NCI-H526 (cell line): ENCODE measurements at regions not wholly inside any gene's neighbourhood (a gene's known extent, or its start where the extent isn't known, plus 50 kb on each side); places are given as distances from the start of the nearest gene placed in this dataset.
"Not testable (repeated sequence)": the region's sequence is repeated elsewhere in the genome, so short reads cannot be mapped to it uniquely, and the experiment has no call there.

Experiments
- DNase-seq, 2 experiments: peaks; one replicate each; lab custom pipeline; 2025; lab: John Stamatoyannopoulos, UW

DNA sequence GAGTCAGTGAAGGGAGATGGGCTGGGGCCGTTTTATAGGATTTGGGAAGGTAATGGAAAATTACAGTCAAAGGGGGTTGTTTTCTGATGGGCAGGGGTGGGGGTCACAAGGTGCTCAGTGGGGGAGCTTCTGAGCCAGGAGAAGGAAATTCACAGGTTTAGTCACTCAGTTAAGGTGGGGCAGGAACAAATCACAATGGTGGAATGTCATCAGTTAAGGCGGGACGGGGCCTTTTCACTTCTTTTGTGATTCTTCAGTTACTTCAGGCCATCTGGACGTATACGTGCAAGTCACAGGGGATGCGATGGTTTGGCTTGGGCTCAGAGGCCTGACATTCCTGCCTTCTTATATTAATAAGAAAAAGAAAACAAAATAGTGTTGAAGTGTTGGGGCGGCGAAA lies 408.5 kb downstream of the TENT5A start:
- DNase-seq = not testable (repeated sequence)

DNA sequence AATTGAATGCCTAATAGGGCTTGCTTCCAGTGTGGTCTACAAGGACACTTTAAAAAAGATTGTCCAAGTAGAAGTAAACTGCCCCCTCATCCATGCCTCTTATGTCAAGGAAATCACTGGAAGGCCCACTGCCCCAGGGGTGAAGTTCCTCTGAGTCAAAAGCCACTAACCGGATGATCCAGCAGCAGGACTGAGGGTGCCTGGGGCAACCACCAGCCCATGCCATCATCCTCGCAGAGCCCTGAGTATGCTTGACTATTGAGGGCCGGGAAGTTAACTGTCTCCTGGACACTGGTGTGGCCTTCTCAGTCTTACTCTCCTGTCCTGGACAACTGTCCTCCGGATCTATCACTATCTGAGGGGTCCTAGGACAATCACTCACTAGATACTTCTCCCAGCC lies 411.5 kb downstream of the TENT5A start:
- DNase-seq = no peak

- DNase-seq = no peak
These were observed 421.0 kb downstream of the TENT5A start for GRCh38 chr6:81331526-81331925.

DNA sequence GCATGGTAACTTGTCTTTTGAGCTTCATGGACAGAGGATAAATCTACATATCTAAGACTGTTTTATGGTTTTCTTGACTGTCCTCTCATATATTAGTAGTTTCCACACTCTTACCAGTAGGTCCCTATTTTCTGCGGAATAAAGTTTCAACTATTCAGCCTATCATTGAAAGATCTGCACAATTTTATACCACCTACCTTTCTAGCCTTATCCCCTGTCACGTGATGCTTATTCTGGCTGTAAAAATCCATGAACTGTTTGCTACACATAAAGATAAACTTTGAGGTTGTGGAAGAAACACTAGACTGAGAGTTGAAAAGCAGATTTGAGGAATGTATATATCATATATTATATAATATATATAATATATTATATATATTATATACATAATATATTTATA lies 423.8 kb downstream of the TENT5A start:
- DNase-seq = no peak

- no peak for DNase-seq
These were observed 425.5 kb downstream of the TENT5A start for GRCh38 chr6:81326881-81327561.

- DNase-seq = no peak
These were observed 442.7 kb downstream of the TENT5A start for GRCh38 chr6:81309811-81310210.

GRCh38 chr6:81308577-81309279 lies 443.8 kb downstream of the TENT5A start:
- DNase-seq = no peak

DNA sequence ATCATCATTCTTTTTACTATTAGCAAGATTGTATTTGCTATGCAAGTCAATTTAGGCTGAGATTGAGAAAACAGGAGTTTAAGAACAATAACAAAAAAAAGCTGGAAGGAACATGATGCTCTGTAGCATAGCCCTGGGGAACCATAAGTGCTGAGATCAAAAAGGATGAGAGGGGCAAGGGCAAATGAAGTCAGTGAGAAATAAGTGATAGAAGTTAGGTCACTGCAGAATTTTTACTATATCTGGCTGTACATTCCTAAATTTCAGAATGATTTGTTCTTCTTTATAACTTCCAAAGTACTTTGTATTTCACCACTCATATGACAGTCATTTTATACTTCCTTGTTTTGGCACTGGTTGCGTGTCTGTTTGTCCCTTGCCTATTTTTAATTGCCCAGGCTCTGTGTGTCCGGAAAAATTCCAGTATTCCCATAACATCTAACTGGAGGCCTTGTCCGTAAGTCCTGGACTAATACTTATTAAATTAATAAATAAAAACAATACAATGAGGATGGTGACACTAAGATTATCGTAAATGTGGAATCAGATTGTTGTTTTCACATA lies 444.7 kb downstream of the TENT5A start:
- no peak for DNase-seq

- no peak for DNase-seq
These were observed 448.0 kb downstream of the TENT5A start for GRCh38 chr6:81304466-81304865.

- no peak for DNase-seq
These were observed 451.5 kb downstream of the TENT5A start for GRCh38 chr6:81300961-81301360.

GRCh38 chr6:81298751-81299150 lies 453.7 kb downstream of the TENT5A start:
- DNase-seq = no peak

DNA sequence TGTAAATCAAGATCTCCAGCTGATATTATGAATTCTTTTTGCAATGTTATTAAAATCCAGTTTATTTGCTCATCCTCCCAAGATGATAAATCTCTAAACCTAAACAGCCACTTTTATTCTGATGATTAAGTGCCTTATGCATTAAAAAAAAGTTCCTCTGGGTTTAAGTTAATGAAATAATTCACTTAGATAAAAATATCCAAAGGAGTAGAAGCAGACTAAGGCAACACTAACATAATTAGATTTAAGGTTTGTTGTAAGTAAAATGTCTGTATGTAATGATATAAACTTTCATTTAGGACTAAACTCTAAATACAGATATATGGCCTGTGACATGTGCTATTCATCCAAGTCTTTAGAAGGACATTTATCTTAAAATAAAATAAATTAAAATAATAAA lies 457.2 kb downstream of the TENT5A start:
- DNase-seq = no peak

- DNase-seq = no peak
These were observed 458.6 kb downstream of the TENT5A start for GRCh38 chr6:81293896-81294295.

DNA sequence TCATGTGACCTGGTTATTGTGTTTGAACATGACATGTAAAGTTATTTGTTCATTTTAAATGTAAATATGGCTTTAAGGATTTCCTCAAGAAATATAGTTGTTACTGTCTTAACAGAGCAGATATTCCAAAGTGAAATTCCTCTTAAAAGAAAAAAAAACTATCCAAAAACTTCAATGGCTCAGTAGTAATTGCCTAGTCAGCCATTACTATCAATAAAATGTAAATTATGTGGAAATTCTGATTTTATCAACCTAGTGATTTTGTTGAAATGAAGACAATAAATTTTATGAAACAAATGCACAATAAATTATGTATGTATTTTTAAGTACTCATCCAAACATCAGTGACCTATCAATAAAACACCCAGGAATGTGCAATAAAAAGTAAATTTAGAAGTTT lies 463.3 kb downstream of the TENT5A start:
- DNase-seq = no peak

DNA sequence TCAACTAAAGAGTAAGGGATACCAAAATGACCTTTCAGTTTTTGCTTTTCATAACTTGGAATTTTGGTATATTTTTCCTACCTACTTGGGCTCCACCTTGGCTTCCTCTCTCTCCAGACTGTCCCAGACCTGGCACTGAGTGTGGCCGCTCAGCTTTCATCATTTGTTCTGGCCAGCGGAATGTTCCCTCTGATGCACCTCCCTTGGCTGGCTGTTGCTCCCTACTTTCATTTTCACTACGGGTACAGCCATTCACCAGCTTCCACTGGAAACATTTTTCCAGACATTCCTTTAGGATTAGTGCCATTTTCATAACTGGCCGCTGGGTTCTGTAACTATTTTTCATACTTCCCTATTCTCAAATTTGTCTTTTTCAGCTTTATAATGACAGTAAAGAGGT lies 487.4 kb downstream of the TENT5A start:
- DNase-seq = no peak

DNA sequence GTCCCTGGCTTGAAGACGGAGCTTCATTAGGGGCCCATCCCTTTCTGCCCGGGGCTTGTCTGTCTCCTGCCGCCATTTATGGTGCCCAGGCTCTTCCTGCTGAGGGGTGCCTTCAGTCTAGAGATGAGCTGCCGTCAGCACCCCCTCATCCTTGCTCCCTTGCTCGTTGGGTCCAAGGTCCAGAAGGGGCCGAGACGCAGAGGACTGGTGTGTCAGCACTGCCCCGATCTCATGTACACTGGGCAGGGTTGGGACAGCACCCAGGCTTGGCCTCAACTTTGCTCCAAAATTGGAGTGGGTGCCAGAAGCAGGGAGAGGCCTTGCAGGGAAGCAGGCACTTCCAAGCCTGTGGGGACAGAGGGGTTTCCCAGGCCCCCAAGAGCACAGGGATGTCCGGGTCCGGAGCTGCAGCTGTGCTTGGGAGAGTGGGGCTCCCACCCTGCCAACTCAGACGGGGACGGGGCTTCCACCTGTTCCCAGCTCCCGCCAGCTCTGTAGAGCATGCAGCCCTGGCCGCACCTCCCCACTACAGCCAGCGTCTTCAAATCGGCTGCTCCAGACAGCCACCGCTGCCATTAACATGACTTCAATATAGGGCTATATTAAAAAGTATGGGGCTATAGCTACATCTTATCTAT lies 488.8 kb downstream of the TENT5A start:
- DNase-seq = no peak

DNA sequence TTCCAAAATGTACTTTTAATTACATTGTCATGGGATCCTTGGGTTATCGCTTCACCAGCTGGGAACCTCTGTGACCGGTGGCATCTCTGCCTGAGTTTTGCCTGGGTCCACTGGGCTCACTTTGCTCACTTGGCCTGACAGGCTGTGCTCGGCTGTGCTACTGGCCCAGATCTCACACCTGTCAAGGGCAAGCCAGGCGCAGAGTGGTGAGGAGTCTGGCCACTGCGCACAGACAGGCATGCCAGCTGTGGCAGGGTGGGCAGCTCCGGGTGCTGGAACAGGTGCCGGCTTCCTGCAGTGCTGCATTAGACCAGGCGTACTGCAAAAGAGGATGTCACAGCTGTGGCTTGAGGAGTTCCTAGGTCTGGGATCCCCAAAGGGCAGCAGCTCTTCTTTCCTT lies 489.8 kb downstream of the TENT5A start:
- no peak for DNase-seq

- not testable (repeated sequence) for DNase-seq
These were observed 496.3 kb downstream of the TENT5A start for GRCh38 chr6:81256223-81256622.

DNA sequence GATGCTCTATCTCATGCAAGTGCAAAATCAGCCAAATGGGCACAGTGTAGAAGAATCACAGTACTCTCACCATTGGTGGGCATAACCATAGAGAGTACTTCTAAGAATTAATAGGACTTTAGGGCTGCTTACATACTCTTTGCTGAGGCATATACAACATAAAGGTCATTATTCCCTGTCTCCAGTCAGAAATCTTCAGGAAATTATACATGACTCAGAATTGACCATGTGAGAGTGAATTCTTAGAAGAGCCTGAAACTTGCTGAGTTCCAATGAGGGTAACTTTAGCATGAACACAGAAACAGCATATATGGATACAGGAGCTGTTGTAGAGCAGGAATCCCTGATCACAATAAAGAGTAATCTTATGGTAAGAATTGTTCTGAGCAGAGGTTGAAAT lies 498.7 kb downstream of the TENT5A start:
- no peak for DNase-seq

DNA sequence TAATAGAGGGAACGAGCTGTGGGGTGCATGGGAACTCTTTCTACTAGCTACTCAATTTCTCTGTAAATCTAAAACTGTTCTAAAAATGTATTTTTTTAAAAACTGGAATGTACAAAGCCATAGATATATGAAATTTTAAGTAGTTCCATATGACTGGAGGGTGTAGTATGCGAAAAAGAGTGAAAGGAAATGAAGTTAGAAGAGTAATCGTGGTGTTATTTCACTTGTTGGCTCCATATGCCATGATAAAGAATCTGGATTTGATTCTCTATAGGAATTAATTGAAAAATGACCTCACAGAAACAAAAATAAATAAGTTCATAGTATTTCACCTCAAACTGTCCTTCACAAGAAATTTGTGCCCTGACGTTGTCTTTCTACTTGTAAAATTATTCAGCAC lies 500.2 kb downstream of the TENT5A start:
- DNase-seq = no peak

DNA sequence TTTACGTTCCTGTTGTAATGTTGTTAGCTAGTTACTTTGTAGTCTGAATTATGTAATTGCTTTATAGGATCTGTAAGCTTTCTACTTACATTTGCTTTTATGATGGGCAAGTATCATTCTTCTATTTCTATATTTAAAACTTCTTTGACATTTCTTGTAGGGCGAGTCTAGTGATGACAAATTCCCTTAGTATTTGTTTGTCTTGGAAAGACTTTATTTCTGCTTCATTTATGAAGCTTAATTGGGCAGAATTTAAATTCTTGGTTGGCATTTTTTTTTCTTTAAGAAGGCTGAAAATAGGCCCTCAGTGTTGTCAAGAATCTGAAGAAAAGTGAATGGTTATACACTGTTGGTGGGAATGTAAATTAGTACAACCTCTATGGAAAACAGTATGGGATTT lies 506.3 kb downstream of the TENT5A start:
- DNase-seq = no peak

- no peak for DNase-seq
These were observed 509.9 kb downstream of the TENT5A start for GRCh38 chr6:81242624-81243023.
